GM21529 (cell line): ENCODE measurements at regions not wholly inside any gene's neighbourhood (a gene's known extent, or its start where the extent isn't known, plus 50 kb on each side); places are given as distances from the start of the nearest gene placed in this dataset.

Experiments used
- ATAC-seq: cut with Tn5 transposase; IDR thresholded peaks from one replicate; pipeline ENCODE4 v1.9.1; 2021; ENCODE audit not compliant: unreplicated experiment

- no peak for ATAC-seq
These were observed 64.1 kb upstream of the FOXC1 start for GRCh38 chr6:1545654-1546053.

GRCh38 chr6:1547785-1548184 is 61.9 kb upstream of the FOXC1 start:
- ATAC-seq = no peak

- ATAC-seq = no peak
These were observed 58.5 kb upstream of the FOXC1 start for GRCh38 chr6:1551249-1551648.

- no peak for ATAC-seq
These were observed 57.4 kb upstream of the FOXC1 start for GRCh38 chr6:1552296-1552761.

- ATAC-seq = no peak
These were observed 56.1 kb upstream of the FOXC1 start for GRCh38 chr6:1553562-1554083.

GRCh38 chr6:1554141-1554475 is 55.6 kb upstream of the FOXC1 start:
- no peak for ATAC-seq

- no peak for ATAC-seq
These were observed 55.0 kb upstream of the FOXC1 start for GRCh38 chr6:1554476-1555310.

- no peak for ATAC-seq
These were observed 51.3 kb upstream of the FOXC1 start for GRCh38 chr6:1558388-1558787.
